Stimulated activated CD4-positive, alpha-beta T cell treated with anti-CD3 and anti-CD28 coated beads, Interleukin-12 subunit alpha, Interleukin-12 subunit beta, amount 100 ng/mL, for 48 hours (primary cell): ENCODE measurements at regions not wholly inside any gene's neighbourhood (a gene's known extent, or its start where the extent isn't known, plus 50 kb on each side); places are given as distances from the start of the nearest gene placed in this dataset.
A peak's percentile ranks its signal among the peaks of the same experiment; 100 is the strongest.
"Not testable (repeated sequence)": the region's sequence is repeated elsewhere in the genome, so short reads cannot be mapped to it uniquely, and the experiment has no call there.

Experiments
- DNase-seq, 3 donors: peaks; one replicate each; pipeline ENCODE4 v3.0.0-alpha.2; 2020; ENCODE audit warnings: low read depth in 2 of 3, low spot score in 1 of 3

DNA sequence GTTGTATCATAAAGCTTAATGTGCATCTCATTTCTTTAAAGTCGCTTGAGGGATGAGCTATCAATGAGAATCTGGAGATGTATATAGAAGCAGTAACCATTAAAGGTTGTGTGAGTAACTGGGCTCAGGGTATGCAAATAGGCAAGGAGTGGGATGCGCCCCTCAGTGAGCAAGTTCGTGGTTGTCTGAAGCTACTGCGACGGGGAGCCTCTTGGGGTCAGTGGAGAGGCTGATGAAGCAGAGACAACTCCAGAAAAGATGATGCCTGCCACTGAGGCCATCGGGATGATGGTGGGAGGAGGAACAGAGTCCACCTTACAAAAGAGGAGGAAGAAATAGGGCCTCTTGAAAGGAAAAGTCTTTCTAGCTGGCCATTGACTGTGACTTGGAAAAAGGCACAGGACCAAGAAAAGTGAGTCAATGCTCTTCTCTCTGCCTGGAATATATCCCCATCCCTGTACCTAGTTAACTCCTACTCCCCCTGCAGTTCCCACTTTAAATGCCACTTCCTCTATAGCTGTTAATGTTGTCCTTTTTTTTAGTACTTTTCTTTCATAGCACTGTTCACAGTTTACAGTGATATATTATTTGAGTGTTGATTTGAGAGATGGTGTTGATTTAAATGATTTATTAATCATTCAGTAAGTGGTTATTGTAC is 51.4 kb upstream of the LSM6 start:
- DNase-seq = no peak

DNA sequence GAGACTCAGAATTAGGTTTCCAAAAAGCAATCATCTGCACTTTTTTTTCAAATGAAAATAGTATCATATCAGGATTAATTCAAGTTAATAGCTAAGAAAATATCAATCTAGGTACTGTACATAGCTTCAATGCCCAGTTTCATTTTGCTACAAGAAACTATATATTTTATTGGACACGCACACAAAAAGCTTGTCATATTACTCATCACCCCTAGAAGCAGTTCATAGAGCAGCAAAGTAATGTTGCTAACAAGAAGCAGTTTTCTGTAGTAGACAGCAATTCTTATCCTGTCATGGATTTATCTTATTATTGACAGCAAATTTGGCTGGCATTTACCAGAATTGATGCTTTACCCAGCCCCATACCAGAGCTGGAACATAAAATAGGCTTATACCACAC is 52.3 kb upstream of the LSM6 start:
- DNase-seq = no peak

DNA sequence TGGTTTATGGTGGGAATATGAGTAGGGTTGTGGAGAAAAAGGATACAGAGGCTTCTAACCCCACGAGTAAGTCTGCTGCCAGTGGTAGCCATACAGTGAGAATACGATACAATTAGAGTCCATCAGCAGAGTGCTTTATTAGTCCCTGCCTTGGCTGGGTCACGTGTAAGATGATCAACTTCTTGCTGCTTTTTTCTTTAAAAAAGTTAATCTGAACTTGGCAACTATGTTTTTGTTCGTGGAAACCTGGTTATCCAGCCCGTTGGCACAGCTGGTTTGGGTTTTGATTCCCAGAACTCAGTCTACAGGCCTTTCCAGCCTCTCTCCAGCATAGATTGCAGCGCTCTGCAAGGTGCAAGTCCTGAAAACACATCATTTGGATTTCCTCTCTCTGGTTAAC is 53.1 kb upstream of the LSM6 start:
- no peak for DNase-seq

DNA sequence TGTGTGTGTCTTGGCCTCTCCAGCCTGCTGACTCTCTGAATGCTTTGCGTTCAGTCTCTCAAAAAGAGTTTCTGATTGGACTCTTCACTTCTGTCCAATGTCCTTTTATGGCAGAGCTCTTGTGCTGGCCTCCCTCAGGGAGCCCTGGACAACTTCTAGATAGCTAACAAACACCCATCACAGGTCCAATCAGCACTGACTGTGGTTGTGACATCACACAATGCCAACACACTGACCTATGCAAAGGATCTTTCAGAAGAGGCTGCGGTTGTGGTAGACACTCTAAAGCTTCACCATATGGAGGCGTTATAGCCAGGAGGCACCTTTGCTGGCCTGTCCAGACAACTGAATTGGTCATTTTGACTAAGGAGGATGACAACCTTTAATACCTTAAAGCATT is 53.8 kb upstream of the LSM6 start:
- no peak for DNase-seq

DNA sequence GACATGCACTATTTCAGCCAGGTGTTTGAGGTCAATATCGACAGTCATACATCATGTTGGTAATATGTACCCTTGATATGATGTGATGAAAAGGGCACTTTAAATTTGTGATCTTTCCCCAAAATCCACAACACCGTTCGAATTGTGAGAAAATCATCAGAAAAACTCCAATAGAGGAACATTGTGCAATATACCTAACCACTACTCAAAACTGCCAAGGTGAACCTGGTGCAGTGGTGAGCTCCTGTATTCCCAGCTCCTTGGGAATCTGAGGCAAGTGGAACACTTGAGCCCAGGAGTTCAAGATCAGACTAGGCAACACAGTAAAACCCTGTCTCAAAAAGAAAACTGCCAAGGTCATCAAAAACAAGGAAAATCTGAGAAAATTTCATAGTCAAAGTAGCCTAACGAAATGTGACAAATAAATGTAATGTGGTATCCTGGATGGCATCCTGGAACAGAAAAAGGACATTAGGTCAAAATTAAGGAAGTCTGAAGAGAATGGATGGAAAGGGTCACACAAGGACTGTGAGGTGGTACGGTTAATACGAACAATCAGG is 55.6 kb upstream of the LSM6 start:
- DNase-seq = no peak

DNA sequence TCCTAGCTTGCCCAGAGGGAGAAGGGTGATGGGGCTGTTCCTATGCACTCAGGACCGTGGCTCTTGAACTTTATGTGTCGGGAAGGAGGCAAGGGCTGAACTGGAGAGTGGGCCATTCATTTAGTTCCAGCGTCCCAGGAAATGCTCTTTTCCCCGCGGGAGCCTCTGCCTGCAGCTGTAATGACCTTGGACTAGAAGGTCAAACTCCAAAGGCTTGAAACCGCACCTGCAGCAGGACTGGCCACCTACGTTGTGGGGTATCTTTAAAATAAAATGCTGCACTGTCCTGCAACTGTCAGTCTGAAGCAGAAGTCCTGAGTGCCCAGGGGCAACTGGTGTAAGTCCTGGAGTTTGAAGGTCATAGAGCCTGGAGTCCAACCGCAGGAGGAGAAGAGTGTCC is 61.5 kb upstream of the LSM6 start:
- no peak for DNase-seq

DNA sequence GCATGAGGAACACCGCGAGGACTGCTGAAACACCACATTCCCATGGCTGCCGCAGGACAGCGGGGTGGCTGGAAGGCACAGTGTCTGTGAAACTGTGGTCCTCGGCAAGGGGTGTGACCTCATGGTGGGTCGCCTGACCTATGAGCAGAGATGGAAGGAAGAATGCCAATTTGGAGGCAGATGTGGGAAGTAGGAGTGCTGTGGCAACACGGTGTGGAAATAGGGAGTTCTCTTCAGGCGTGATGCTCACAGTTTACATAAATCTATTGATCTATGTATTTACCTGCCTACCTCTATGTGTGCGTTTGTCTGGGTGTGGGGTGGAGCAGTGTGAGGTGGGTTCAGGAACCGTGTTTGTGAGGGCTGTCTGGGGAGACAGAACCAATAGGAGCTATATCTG is 62.3 kb upstream of the LSM6 start:
- no peak for DNase-seq

DNA sequence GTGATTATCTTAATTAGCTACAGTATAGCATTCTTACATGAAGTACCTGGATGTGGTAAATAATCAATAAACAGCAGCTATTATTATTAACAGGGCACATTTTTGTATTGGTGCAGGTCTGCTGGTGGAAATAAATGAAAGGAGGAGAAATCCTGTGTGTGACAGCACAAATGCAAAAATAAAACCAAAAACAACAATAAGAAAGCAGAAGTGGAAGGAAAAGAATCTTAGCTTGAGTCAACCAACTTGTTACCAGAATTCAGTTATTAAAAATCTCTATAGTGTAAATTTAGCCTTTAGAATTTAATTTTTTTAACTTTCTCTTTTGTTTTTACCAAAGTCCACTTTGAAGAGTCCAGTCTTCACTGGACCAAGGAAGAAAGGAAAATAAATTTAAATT is 63.1 kb upstream of the LSM6 start:
- no peak for DNase-seq

DNA sequence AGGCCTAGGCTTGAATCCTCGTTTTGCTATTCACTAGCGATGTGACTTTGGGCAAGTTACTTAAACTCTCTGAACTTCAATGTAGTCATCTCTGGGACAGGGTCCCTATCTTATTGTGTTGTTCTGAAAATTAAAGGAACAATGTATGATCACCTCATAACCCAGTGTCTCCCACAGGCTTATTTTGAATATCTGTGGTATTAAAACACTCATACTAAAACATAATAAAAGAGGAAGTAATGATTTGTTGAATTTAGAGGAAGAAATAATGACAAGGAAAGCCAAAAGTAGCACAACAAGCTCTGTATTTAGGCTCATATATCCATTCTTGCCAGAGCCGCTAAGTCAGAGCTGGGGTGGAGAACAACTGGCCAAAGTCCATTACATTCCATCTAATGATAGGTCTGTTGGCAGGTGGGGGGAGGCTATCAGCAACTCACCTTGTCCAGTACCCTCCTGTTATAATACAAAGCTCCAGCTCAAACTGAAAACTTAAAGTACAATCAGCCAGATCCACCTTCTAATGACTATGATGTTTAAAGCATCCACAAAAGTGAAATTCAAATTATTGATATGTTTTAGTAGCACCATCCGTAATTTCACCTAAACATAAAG is 64.5 kb upstream of the LSM6 start:
- no peak for DNase-seq

DNA sequence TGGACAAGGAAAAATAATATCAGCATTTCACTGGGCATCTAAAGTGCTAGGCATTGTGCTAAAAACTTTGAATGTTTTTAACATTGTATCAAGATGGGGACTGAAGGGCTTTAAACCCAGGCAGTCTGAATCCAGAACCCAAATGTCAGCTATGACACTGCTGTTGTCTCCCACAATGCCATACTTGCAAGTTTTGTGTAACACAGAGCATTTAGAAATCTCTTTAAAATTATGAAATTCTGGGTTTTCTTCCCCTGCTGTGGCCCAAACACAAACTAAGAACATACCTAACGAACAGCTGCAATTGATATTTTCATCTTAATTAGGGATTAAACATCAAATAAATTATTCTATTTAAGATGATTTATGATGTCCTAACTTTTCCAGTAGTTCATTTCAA is 66.8 kb upstream of the LSM6 start:
- no peak for DNase-seq

DNA sequence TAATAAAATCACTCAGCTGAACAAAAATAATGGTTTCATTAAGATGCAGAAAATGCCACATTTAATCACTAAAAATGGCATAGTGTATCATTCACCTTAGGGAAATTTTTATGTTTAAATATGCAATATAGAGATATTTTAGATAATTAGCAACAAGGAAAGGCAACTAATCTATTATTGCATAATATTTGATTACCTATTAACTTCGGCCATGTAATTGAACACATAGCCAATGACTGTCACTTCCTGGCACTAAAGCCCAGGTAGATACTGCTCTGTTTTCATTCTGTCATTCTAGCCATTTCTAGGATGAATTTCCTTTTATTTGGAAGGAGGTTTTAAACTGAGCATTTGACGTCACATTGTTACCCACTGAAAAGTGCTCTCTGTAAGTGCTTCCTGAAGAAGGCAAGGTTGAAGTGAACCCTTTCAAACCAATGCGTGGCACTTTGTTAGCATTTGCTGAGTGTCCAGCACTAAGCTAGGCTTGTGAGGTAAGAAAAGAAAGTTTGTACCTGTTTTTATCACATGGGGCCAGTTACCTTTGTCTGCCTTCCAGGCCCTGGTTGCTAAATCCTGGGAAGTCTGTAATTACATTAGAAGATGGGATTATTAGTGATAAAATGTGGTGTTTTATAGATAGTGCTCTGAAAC is 67.8 kb upstream of the LSM6 start:
- no peak for DNase-seq

DNA sequence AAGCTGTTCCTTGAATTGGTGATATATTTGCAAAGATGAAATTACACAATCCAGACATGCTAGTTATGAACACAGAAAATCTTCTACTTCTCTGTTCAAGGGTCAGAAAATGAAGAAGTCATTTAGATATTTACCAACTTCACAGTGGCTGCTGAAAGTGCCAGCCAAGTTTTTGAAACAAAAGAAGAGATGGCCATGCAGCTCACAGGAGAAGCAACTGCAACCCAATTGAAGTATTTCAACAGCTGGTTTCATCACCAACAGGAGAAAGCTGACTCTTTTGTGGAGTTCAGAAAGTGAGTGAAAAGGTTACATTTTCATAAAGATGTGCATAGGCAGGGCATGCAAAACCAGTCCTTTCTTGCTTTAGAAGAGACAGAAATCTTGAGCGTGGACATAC is 70.1 kb upstream of the LSM6 start:
- no peak for DNase-seq

DNA sequence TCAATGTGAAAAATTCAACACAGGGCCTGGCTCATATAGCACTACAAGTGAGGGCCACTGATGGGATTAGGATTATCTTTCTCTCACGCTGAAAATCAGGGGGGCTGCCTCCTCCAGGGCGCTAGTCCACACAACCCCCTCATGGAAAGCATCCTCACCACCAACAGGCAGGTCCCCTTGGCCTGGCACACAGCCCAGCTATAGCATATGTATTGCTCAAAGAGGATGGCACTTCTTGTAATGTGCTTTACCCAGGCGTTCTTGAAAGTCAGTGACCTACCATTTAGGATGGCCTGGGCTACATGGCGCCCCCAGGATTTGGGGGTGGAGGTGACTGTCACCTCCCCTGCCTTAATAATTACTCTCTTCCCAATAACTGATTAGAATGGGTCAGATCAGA is 71.0 kb upstream of the LSM6 start:
- DNase-seq = no peak

DNA sequence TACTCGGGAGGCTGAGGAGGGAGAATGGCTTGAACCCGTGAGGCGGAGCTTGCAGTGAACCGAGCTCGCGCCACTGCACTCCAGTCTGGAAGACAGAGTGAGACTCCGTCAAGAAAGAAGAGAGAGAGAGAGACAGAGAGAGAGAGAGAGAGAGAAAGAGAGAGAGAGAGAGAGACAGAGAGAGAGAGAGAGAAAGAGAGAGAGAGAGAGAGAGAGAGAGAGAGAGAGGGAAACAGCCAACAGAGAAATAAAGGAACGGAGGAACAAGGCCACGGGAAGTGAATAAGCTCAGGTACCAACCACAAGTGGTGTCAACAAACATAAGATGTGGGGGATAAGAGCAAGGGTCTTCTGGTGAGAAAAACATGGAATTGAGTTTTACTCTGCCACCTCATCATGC is 71.5 kb upstream of the LSM6 start:
- DNase-seq = not testable (repeated sequence)

DNA sequence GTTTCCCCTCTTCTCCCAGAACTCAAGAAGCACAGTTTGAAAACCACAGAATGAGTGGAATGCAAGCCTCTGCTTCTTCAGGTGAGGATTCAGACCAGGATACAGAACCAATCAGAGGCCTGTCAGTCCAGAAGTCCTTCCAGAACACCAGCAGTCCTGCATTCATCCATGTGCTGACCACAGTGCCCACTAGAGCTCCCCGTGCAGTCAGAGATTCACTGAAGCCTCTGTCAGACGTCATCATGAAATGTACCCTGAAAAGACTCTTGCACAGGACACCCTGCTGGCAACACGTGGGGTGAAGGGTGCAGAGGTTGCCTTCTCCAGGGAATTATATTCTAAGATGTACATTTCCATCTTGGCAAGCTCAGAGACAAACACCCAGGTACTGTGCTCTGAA is 75.9 kb upstream of the LSM6 start:
- DNase-seq = no peak

DNA sequence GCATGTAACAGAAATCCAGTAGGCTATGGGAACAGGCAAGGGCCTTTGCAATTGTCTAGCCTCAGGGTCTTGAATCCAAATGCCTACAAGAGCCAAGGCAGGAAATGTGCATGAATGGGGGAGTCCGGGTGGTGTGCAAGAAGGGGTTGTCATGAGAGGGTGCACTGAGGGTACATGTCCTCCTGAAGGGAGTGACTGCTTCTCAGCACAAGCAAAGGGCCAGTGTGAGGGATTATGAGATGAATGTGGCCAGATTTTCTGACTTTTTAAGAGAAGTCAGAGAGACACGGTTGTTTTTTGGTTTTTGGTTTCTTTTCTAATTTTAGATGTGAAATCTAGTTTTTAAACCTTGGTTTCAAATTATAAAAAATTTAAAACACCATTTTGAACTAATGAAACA is 76.5 kb upstream of the LSM6 start:
- DNase-seq = no peak

DNA sequence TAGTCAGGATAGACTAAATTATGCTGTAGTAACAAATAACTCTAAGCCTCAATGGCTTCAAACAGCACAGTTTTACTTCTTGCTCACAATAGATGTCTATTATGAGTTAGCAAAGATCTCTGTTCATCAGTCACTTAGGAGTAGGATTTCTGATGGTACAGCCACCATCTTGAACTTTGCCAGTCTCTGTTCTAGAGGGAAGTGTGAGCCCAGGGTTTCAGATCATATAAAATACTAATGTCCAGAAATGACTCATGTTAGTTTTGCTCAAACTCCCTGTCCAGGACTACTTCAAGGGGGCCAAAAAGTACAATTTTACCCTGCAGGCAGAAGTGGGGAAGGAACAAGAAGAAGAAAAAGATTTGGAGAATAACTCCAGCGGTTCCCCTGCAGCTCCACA is 77.1 kb upstream of the LSM6 start:
- no peak for DNase-seq

DNA sequence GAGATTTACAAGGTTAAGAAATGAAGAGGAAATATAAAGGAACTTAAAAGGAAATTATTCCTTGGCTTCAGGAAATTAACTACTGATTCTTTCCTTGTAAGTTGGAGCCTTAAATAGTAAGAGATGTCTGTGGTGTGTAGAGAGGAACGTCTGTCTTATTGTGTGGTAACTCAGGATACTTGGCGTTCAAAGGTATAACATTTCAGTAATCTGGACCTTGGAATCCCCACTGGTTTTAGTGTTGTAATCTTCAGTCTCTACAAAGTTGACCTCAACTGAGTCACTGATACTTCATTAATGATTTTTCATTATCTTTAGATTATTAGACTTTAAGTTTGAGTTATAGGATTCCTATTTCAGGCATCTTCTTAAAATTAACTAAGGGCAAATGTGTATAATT is 79.1 kb upstream of the LSM6 start:
- no peak for DNase-seq

DNA sequence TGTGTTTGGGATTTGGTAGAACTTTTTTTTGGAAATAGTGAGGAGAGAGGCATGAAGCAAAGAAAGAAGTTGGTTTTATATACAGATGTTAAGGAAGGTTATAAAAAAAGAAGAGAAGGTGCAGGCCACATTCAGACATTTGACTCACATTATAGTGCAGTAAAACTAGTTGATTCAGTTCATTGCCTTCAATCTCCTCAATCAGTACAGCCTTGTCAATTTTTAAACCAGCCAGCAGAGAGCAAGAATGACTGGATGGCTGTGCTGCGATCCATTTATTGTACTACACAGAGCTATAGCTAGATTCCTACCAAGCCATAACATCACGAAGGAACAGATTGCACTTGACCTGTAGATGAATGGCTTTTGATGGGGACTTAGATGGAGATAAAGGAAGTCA is 79.7 kb upstream of the LSM6 start:
- no peak for DNase-seq

DNA sequence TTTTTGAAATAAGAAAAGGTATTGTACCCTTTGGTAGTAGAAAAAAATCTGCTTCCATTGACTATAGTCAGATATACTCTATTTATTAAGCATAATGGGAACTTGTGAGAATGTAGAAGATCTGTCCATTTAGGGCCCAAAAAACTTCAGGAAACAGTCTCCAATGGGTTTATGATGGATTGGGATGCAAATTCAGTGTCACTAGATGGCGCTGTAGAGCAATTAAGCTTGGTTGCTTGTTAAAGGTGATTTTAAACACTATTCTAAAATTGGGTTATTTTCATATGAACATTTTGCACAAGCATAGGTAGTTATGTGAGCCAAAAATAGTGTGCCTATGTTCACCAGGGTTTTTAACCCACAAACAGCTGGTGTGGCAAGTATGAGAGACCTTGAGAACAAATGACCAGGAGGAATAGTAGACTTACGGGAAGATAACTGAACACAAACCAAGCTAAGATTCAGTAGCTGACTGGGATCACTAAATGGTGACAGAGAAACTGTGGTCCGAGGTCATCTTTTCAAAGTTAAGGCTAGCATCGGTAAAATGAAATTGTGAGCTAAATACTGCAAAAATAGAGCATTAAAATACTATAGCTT is 80.3 kb upstream of the LSM6 start:
- DNase-seq = peak in 1 of 3 donors; percentile 52

DNA sequence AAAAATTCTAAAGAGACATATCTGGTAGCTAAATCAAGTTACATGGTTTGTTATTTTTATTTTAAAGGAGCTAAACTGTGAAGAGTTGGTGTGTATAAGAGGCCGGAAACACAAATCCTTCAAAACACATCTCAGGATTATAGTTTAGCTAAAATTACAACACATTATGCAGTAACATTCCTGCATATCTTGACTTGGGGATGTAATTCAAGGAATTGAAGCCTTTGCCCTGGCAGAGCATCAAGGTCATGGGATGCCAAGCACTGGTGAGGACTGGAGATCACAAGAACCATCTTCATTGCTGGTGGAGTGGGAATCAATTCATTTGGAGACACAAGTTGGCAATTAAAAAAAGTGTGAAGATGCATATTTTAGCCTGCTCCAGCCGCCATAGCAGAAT is 86.8 kb upstream of the LSM6 start:
- no peak for DNase-seq

DNA sequence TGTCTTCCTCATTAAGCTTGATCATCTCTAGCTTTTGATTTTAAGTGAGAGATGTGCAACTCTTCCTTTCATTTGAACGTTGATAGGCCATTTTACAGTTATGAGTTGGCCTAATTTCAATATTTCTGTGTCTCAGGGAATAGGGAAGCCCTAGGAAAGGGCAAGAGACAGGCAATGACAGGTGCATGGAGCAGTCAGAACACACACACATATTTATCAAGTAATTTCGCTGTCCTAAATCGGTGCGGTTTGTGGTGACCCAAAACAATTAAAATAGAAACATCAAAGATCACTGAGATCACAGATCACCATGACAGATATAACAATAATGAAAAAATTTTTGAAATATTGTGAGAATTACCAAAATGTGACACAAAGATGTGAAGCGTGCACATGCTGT is 87.7 kb upstream of the LSM6 start:
- no peak for DNase-seq
